Muscle layer of colon (tissue), 2 donors: ENCODE measurements at regions not wholly inside any gene's neighbourhood (a gene's known extent, or its start where the extent isn't known, plus 50 kb on each side); places are given as distances from the start of the nearest gene placed in this dataset.
A peak's percentile ranks its signal among the peaks of the same experiment; 100 is the strongest.
"Not testable (repeated sequence)": the region's sequence is repeated elsewhere in the genome, so short reads cannot be mapped to it uniquely, and the experiment has no call there.

Experiments
- H3K27ac ChIP-seq: one replicate; pipeline ENCODE4 v1.7.0; 2013; ENCODE audit warnings: low read depth, mild to moderate bottlenecking, low read length, moderate library complexity
- H3K27me3 ChIP-seq, 2 donors: one replicate each; pipeline ENCODE4 v1.7.0; 2013; ENCODE audit warnings: low read length in 2 of 2, mild to moderate bottlenecking in 2 of 2; ENCODE audit not compliant: insufficient read depth in 2 of 2, control insufficient read depth in 1 of 2
- H3K36me3 ChIP-seq: one replicate; pipeline ENCODE4 v1.7.0; 2013; ENCODE audit warnings: mild to moderate bottlenecking, low read length; ENCODE audit not compliant: insufficient read depth
- H3K4me1 ChIP-seq: one replicate; pipeline ENCODE4 v1.7.0; 2013; ENCODE audit warnings: mild to moderate bottlenecking, low read length; ENCODE audit not compliant: insufficient read depth
- H3K4me3 ChIP-seq, 2 donors: one replicate each; pipeline ENCODE4 v1.7.0; 2013; ENCODE audit warnings: low read length in 2 of 2, low read depth in 1 of 2, mild to moderate bottlenecking in 1 of 2, moderate library complexity in 1 of 2
- H3K9ac ChIP-seq: one replicate; pipeline ENCODE4 v1.7.0; 2013; ENCODE audit warnings: low read length
- H3K9me3 ChIP-seq: one replicate; pipeline ENCODE4 v1.7.0; 2013; ENCODE audit warnings: mild to moderate bottlenecking, low read length
- donor health status: abdominal sarcoma.
- donor health status: Adenocarcinoma of cecum.

DNA sequence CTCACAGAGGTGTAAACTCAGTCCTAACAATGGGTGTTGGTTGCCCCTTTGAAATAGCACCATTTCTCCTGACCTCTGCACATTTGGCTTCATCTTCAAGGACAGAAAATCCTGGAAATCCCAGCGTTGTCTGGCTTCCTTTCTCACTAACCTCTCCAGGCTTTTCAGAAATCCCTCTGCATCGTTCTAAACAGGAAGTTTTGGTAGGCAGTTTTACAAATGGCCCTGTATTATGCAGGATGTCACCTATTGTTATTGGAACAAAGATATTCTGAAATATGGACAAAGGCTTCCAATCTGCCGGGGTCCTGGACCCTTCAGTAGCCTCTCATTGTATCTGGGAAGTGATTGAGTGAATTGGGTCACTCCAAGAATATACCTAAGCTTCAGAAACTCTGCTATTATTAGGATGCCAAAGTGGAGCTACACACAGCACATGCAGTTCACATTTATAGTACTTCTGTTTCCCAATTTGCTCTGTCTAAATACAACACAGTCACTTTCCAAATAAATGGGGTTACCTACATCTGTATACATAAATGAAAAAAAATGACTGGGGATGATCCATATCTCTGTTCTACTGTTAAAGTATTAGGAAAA lies 134.8 kb upstream of the KLF6 start:
- no peak overlapping the region for H3K9ac ChIP-seq
- peaks cover 8% of the 10 kb centered on the region for H3K4me1 ChIP-seq
- H3K27ac ChIP-seq: no peak overlapping the region

DNA sequence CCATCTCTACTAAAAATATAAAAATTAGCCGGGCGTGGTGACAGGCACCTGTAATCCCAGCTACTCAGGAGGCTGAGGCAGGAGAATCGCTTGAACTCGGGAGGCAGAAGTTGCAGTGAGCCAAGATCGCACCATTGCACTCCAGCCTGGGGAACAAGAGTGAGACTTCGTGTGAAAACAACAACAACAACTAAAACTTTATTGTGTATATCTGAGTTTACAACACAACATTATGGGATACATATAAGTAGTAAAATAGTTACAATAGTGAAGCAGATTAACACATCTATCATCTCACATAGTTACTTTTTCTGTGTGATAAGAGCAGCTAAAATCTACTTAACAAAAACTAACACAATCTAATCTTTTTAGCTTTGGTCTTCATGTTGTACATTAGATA lies 132.4 kb upstream of the KLF6 start:
- not testable (repeated sequence) for H3K4me3 ChIP-seq, H3K9ac ChIP-seq, H3K9me3 ChIP-seq, H3K36me3 ChIP-seq, H3K27ac ChIP-seq, H3K27me3 ChIP-seq
- H3K4me1 ChIP-seq: peaks cover 21% of the 10 kb centered on the region

More for the DNA sequence above, 134.8 kb upstream of the KLF6 start:
- Histone ChIP-seq H3K9me3 (no peaks in the 10 kb centered on the region), H3K36me3 (no peaks in the 10 kb centered on the region), H3K4me3 (no peak overlapping the region), H3K27me3 (no peaks in the 10 kb centered on the region)

DNA sequence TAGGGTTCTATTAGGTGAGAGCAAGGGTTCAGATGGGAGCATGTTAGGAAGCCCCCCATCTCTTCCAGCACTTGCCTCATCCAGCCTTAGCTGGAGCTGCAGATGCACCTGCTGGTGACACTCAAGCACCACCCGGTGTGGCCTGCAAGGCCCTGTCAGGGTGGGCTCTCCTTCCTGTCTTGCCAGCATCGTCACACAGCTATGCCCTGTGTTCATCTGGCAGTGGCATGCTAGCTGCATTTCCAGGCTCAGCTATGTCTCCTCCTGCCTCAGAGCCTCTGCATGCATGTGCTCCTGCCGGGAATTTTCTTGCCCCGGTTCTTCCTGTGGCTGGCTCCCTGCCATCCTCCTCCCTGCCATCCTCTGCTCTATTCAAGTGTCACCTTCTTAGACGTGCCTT lies 129.7 kb upstream of the KLF6 start:
- H3K4me1 ChIP-seq: peaks cover 23% of the 10 kb centered on the region
- peak overlapping the region; percentile 24 for H3K27ac ChIP-seq
- H3K9ac ChIP-seq: no peak overlapping the region
- no peaks in the 10 kb centered on the region for H3K9me3 ChIP-seq
- no peaks in the 10 kb centered on the region for H3K27me3 ChIP-seq
- no peaks in the 10 kb centered on the region for H3K36me3 ChIP-seq
- H3K4me3 ChIP-seq: no peak overlapping the region

DNA sequence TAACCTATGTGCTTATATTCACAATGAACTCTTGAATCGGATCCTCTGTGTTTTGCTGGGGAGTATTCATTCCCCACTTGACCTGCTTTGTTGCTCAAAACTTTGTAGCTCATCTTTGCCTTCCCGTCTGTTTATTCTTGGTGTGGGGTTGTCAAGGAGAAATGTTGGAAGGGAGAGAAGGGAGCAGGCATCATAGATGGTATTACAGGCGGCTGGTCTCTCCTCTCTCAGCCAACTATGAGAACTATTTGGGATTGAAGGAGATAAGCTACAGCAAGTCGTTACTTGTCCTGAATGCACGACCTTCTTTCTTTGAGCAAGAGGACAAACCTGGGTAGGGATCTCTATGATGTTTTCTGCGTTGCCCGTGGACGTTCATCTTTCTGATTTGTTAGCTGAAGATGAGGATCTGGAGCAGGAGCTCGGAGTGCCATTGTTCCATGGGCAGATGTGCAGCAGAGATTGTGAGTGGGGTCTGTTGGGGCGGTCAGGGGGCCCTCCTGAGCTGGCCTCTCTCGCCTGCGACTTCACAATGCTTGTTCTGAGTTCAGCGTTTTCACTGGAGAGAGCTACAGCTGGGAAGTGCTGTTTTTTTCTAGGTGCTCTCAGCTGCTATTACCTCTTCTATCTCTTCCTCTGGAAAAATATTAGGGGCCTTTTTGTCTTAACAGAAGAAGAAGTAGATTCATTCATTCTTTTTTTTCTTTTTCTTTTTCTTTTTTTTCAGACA lies 126.9 kb upstream of the KLF6 start:
- Histone ChIP-seq H3K9ac (peak overlapping the region; percentile 12), H3K27ac (peak overlapping the region; percentile 47), H3K4me3 (peak overlapping the region in 1 of 2 donors; percentile 43)

DNA sequence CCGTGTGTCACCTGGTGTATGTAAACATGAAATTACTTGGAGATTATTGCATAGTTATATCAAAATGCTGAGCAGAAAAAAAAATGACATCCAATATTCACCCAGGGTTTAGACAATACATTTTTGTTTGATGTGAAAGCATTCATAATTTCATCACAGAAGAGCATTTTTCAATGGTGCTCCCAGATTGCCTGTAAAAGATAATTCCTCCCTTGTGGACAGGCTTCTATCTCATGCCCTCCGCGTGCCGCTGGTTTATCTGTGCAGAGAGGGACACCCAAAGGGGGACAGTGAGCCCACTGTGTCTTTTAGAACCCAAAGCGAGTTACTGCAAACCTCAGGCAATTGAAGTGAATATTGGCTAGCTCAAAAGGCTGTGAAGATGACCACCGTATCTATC lies 126.2 kb upstream of the KLF6 start:
- peak overlapping the region; percentile 47 for H3K27ac ChIP-seq
- no peaks in the 10 kb centered on the region for H3K36me3 ChIP-seq
- no peaks in the 10 kb centered on the region for H3K27me3 ChIP-seq
- H3K9me3 ChIP-seq: no peaks in the 10 kb centered on the region
- H3K4me3 ChIP-seq: peak overlapping the region in 1 of 2 donors; percentile 43
- H3K9ac ChIP-seq: peak overlapping the region; percentile 12
- peaks cover 26% of the 10 kb centered on the region for H3K4me1 ChIP-seq

More for the DNA sequence above, 126.9 kb upstream of the KLF6 start:
- no peaks in the 10 kb centered on the region for H3K36me3 ChIP-seq
- no peaks in the 10 kb centered on the region for H3K27me3 ChIP-seq
- H3K4me1 ChIP-seq: peaks cover 26% of the 10 kb centered on the region
- H3K9me3 ChIP-seq: no peaks in the 10 kb centered on the region

DNA sequence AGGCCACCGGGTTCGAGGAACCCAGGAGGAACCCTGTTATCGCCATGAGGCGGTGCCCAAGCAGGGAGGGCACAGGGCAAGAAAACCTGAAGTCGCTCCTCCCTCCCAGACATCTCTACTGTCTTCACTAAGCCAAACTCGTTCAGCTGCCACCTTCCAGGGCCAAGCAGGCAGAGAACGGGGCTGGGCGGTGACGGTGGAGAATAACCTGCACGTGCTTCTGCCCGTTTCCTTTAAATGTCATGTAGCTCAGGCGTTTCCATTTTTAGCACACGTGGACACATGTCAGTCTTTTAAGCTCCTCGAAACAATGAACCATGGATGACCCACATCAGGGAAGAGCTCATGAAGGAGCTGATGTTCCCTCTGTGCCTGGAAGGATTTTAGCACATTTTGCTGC lies 124.3 kb upstream of the KLF6 start:
- no peak overlapping the region for H3K27ac ChIP-seq
- no peaks in the 10 kb centered on the region for H3K27me3 ChIP-seq
- no peaks in the 10 kb centered on the region for H3K36me3 ChIP-seq
- H3K4me3 ChIP-seq: no peak overlapping the region
- H3K4me1 ChIP-seq: peaks cover 21% of the 10 kb centered on the region
- no peaks in the 10 kb centered on the region for H3K9me3 ChIP-seq
- no peak overlapping the region for H3K9ac ChIP-seq

DNA sequence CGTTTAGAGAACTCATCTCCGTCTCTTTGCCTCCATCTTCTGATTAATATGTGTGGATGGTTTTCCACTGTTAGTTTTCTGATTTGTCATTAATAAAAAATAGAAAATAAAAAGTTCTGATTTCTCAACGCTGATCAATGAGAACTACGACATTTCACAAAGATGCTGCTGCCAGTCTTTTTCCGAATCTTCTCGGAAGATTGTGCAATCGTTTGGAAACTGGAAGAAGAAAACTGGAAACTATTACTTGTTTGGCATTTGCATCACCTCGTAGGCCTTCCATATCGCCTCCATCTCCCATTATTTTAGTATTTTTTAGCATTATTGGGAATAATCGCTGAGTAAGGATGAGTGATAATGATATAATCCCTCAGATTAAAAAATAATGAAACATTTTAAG lies 123.2 kb upstream of the KLF6 start:
- Histone ChIP-seq H3K27ac (no peak overlapping the region), H3K27me3 (no peaks in the 10 kb centered on the region), H3K4me3 (no peak overlapping the region), H3K9ac (no peak overlapping the region), H3K9me3 (no peaks in the 10 kb centered on the region), H3K36me3 (no peaks in the 10 kb centered on the region), H3K4me1 (peaks cover 20% of the 10 kb centered on the region)

DNA sequence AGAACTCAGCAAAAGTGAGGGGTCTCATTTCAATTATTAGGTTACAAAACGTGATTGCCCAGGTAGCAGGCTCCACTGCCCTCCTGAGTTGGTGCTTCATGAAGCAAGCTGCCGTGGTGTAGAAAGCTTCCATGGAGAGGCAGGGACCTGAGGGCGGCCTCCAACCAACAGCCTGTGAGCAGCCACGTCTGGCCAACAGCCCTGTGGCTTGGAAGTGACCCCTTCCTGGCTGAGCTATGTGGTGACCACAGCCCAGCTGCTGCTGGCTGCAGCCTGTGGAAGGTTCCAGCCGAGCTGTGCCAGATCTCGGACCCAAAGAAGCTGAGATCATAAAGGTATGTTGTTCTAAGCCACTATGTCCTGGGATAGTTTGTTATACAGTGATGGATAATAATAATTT lies 122.5 kb upstream of the KLF6 start:
- Histone ChIP-seq H3K36me3 (no peaks in the 10 kb centered on the region), H3K9me3 (no peaks in the 10 kb centered on the region), H3K27me3 (no peaks in the 10 kb centered on the region), H3K27ac (no peak overlapping the region), H3K4me3 (no peak overlapping the region), H3K9ac (no peak overlapping the region), H3K4me1 (peaks cover 19% of the 10 kb centered on the region)

DNA sequence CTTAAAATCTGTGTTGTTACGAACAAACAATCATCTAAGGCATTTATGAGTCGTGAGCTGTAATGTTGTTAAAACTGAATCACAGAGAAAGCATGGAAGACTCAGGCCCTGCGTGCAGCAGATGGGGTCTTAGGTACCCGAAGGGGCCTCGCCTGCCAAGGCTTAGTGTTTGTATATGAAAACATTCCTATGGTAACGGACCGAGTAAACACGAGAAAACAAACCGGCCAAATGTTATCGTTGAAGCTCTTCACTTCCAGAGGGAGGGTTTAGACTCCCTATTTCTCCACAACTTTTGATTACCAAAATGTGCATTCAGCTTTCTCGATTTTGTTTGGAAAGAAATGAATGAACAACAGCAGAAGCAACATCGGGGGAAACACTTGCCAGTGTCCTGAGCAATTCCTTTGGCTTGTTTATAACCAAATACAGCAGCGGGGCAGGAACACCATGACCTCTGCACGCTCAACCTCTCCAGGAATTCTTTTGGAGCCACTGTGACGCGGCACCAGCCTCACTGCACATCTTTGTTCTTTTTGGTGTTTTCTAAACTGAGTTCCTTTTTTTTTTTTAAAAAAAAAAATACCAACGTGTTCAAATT lies 121.6 kb upstream of the KLF6 start:
- H3K9ac ChIP-seq: no peak overlapping the region
- no peak overlapping the region for H3K27ac ChIP-seq

DNA sequence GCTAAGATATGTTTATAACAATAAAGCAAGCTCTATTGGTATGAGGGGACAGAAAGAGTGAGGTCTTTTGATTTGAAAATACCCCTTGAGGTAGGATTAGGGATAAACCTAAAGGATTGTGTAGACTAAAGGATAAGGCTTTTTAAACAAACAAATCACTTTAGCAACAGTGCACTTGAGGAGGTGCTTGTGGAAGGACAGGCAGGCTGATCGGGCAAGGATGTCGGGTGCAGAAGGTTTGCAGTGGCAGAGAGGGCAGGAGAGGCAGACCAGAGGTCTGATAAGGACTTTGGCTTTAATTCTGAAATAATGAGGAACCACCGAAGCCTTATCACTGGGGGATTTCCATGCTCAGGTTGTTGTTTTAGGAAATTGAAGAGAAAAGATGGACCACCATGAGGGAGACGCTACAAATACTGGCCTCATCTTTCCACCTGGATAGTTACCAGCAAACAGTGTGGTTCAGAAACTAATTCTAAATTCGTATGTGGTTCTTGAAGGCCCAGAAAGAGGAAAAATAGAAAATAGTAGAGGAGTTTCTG lies 119.5 kb upstream of the KLF6 start:
- no peaks in the 10 kb centered on the region for H3K36me3 ChIP-seq
- H3K27me3 ChIP-seq: no peaks in the 10 kb centered on the region
- H3K4me3 ChIP-seq: no peak overlapping the region
- no peak overlapping the region for H3K27ac ChIP-seq
- H3K9me3 ChIP-seq: no peaks in the 10 kb centered on the region
- peaks cover 17% of the 10 kb centered on the region for H3K4me1 ChIP-seq
- no peak overlapping the region for H3K9ac ChIP-seq

More for the DNA sequence above, 121.6 kb upstream of the KLF6 start:
- Histone ChIP-seq H3K9me3 (no peaks in the 10 kb centered on the region), H3K4me3 (peak overlapping the region in 1 of 2 donors; percentile 8), H3K4me1 (peaks cover 23% of the 10 kb centered on the region), H3K27me3 (no peaks in the 10 kb centered on the region), H3K36me3 (no peaks in the 10 kb centered on the region)

DNA sequence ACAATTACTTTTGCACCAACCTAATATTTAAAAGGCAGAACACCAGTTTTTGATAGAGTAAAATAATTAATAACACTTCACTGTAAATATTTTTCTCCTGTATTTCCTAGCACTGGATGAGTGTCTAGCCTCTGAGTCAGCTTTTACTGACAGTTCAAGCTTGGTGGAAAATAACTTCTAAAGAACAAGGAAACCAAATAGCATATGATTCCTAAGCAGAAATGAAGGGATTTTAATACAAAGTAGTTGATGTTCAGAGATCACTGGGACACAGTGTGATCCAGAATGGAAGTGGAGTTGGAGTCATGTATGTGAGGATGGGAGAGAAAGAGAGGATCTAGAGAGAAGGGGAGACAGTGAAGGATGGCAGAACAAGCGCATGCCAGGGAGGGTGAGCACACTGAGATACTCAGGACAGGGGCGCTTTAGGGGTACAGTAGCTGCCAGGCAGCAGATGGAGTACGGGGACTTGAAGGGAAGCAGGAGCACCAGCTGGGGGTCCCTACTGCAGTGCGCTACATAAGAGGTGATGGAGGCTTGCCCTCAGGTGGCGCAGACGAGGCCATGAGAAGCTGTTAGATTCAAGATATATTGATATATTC lies 117.9 kb upstream of the KLF6 start:
- H3K9me3 ChIP-seq: no peaks in the 10 kb centered on the region
- peaks cover 22% of the 10 kb centered on the region for H3K4me1 ChIP-seq
- H3K36me3 ChIP-seq: no peaks in the 10 kb centered on the region
- H3K27me3 ChIP-seq: no peaks in the 10 kb centered on the region
- H3K9ac ChIP-seq: no peak overlapping the region
- H3K4me3 ChIP-seq: no peak overlapping the region
- no peak overlapping the region for H3K27ac ChIP-seq
